A204.1 (cell line): ENCODE measurements at regions not wholly inside any gene's neighbourhood (a gene's known extent, or its start where the extent isn't known, plus 50 kb on each side); places are given as distances from the start of the nearest gene placed in this dataset.
"Not testable (repeated sequence)": the region's sequence is repeated elsewhere in the genome, so short reads cannot be mapped to it uniquely, and the experiment has no call there.

Source experiments
- FAIRE-seq: peaks from 2 replicates; lab custom pipeline; 2012; peaks lifted over from hg19 to GRCh38; lab: Jason Lieb, UNC

- FAIRE-seq: no peak
These were observed 545.5 kb downstream of the UQCRFS1 start for GRCh38 chr19:28667348-28667977.

DNA sequence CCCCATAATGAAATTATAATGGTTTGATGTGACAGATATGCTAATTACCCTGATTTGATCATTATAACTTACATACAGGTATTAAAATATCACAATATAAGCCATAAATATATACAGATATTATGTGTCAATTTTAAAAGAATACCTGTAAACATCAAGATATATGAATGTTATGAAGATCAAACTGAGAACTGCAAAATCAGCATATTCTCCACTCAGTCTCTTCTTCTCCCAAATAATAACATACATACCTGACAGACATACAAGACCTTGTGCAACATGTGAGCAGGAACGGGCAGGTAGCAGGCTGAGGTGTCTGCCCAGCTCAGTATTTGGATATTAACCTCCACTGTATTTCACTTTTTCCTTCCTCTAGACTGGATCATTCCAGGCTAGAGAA is 547.2 kb downstream of the UQCRFS1 start:
- FAIRE-seq: no peak

DNA sequence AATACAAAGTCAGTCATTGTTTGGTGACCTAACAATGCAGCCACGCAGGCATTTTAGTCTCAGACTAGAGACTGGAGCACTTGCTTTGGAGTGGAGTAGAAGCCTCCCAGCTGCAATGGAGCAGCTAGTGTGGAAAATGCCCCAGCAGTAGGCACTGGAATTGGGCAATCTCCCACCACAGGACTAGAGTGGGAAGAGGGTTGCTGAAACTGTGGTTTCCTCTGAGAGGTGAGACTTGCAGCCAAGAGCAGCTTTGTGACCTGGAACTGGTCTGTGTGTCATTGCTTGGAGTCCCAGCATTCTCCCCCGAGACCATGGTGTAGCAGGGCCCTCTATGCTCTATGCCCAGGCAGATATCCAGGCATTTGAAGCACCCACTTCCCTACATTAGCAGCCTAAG is 556.3 kb downstream of the UQCRFS1 start:
- FAIRE-seq: no peak

DNA sequence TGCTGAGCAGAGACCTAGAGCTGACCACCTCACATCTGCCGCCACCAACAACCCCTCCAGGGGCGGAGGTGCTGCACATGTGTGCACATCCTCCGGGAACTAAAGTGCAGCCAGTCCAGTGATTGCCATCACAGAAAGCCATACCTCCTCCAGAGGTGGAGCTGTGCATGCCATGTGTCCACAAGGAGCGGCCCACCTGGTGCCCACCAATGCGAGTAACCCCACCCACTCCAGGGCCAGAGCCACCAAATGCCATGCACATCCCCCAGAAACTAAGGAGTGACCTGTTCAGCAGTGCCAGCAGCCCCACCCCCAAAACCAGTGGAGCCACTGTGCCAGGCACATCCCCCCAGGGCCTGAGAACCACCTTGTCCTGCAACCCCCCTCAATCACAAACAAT is 557.9 kb downstream of the UQCRFS1 start:
- no peak for FAIRE-seq

DNA sequence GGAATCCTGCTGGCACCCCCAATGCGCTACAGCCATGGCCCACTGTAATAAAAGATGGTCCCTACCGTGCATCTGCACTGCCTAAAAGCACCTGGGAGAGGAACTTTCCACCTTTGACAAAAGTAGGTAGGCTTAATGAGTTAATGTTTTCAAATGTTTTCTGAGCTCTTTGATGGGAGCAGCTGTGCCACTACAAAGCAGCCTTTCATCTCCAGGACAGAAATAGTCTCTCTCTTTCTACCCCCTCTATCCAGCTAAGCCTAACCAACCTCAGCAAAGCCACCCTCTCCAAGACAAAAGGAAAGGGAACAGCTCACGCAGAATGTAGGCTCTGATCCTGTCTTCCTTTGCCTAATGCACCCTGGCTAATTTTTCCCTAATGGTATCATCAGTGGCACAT is 560.2 kb downstream of the UQCRFS1 start:
- no peak for FAIRE-seq

GRCh38 chr19:28646629-28647028 is 566.3 kb downstream of the UQCRFS1 start:
- no peak for FAIRE-seq

DNA sequence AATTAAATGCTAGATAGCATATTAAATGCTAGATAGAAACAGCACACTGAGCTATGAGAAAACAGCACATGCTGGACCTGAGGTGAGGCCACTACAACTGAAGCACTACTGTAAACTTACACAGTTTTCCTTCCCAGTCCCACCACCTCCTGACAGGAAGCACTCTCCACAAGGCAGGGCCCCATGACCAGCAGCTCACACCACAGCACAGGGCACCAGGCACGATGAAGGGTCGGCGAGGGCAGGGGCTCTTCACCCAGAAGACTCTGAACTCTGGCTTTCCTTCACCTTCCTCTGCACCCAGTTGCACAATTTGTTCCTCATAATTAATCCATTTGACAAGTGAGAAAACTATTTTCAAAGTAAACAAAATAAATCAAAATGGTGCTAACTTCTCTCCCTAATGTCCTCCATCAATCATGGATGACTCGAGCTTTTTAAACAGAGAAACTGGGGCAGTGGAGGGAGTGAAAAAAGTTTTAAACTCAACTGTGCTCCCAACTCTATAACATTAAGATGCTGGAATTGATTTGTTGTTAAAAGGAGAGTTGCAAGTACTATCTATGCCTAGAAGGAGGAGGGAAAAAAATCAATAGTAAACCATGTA is 568.7 kb downstream of the UQCRFS1 start:
- FAIRE-seq: no peak

DNA sequence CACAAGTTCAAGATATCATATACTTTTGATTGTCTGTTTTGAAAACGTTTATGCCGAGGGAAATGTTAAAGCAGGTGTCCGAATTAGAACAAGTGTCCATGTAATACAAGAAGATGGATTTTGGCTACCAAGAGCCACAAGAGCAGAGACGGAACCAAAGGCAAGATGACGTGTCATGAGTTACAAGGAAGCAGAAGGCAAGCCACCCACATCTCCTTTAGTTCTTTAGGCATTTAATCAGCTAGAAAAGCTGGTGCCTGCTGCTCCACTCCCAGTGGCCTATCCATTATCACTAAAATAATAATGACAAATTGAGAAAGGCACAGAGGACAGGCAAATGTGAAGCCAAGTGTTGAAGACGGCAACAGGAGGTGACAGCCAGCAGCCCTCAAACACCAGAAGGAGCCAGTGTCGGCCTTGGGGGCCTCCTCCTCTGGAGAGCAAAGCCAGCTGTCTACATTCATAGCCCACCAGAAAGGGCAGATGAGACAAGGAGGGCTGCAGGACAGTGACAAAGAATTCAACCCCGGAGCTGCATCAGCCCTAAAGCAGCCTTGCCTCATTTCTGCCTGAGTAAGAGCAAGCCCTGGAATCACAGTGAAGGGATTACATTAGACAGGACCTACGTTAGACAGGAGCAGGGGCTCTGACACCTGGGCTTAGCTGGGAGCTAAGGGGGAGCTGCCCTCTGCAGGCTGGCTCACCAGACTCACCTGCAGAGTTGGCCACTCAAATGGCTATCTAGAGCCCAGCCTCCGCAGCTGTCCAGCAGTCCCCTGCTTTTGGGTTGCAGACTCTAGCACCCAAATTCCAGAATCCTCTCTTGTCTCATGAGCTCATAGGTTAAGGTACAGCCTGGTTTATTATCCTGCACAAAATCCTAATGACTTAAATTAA is 569.9 kb downstream of the UQCRFS1 start:
- no peak for FAIRE-seq

GRCh38 chr19:28641395-28641794 is 571.6 kb downstream of the UQCRFS1 start:
- FAIRE-seq: no peak

- no peak for FAIRE-seq
These were observed 572.4 kb downstream of the UQCRFS1 start for GRCh38 chr19:28640506-28640905.

DNA sequence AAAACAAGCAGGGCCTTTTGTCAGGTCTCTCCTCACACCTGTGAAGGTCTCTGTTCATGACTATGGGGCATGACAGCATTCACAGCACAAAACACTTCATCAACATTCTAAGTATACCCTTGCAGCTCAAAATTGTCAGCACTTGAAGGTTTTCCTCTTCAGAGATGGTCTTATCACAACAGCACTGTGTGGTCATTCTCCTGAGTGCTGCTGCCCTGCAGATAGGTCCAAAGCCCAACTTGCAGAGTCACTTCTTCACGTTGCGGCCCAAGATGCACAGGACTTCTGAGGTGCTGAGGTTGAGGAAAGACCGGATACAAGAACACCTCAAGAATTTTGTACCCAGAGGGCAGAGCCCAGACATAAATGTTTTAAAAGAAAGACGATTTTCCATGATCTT is 574.5 kb downstream of the UQCRFS1 start:
- FAIRE-seq: no peak

DNA sequence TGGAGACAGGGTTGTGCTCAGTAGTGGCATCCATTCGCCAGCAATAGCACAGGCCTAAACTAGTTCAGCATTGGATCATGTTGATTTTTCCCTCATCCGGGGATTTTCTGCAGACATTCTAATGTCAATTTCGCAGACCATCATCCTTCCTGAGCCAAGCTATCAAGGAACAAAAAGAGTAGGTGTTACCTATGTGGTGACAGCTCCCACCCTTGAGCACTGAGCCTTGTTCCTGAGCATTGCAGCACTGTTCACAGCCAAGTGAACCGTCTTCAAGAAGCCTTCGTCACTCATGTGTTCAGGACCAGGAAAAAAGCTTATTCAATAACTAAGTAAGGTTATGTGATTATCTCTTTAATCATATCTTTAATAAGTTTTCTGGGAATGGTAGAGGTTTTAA is 576.2 kb downstream of the UQCRFS1 start:
- no peak for FAIRE-seq

- no peak for FAIRE-seq
These were observed 576.8 kb downstream of the UQCRFS1 start for GRCh38 chr19:28636016-28636629.

GRCh38 chr19:28634837-28635236 is 578.1 kb downstream of the UQCRFS1 start:
- no peak for FAIRE-seq

DNA sequence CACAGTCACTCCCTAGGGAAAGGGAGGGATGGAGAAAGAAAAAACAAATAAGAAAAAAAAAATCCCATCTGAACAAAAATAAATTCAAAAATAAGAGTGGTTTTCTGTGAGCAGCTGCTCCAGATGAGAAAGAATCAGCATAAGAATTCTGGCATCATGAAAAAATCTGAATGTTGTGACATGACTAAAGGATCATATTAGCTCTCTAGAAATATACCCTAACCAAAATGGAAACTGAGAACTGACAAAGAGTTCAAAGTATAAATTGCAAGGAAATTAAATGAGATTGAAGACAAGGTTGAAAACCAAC is 579.0 kb downstream of the UQCRFS1 start:
- FAIRE-seq: no peak

GRCh38 chr19:28633319-28634018 is 579.5 kb downstream of the UQCRFS1 start:
- FAIRE-seq: no peak

GRCh38 chr19:28632371-28633080 is 580.4 kb downstream of the UQCRFS1 start:
- FAIRE-seq: no peak

DNA sequence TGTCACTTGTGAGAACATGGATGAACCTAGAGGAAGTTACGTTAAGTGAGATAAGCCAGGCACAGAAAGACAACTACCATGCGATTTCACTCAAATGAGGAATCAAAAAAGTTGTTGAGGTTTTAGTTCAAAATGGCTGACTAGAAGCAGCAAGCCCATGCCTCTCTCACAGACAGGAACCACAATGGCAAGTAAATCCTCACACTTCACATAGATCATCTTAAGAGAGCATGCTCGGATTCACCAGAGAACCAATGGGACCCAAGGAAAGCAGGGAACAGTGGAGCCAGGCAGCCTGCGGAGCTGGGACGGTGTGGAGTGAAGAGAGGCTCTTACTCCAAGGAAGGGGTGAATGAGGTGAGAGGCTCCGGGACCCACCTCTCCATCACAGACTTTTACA is 581.0 kb downstream of the UQCRFS1 start:
- no peak for FAIRE-seq

DNA sequence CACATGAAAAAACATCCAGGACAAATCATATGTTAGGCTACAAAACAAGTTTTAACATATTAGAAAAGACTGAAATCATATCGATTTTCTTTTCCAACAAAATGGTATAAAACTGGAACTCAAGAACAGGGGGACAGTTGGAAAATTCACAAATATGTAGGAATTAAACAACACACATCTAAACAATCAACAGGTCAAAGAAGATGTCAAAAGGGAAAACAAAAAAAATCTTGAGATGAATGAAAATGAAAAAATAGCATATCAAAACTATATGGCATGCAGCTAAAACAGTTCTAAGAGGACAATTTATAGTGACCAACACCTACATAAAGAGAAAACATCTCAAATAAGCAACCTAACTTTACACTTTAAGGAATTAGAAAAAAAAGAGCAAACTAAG is 585.3 kb downstream of the UQCRFS1 start:
- no peak for FAIRE-seq

DNA sequence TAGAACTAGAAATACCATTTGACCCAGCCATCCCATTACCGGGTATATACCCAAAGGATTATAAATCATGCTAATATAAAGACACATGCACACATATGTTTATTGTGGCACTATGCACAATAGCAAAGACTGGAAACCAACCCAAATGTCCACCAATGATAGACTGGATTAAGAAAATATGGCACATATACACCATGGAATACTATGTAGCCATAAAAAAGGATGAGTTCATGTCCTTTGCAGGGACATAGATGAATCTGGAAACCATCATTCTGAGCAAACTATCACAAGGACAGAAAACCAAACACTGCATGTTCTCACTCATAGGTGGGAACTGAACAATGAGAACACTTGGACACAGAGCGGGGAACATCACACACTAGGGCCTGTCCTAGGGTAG is 586.5 kb downstream of the UQCRFS1 start:
- not testable (repeated sequence) for FAIRE-seq

DNA sequence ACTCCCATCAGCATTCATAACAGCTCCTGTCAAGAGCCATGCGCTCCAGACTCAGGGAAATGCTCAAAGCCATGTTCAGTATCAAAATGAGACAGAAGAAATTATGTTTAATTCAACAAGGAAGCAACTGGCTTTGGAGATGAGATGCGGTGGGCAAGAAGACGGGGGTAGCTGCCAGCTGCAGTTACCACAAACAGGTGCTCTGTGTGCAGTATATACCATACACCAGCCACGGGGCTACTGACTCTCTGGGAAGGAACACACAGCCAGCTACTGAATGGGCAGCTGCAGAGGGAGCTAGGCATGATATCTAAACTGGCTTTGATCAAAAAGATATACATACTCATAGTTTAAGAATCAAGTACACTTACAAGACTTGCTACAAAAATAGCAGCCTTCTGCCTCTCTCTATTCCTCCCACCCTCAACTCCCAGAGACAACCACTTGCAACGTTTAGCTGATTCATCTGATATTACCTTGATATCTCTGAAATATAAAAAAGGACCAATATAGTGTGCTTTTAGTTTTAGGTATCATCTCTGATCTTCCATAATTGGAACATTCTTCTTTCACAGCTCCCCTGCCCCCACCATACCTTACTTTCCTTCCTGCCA is 593.0 kb downstream of the UQCRFS1 start:
- FAIRE-seq: no peak
